ENCODE measurements at regions not wholly inside any gene's neighbourhood (a gene's known extent, or its start where the extent isn't known, plus 50 kb on each side); places are given as distances from the start of the nearest gene placed in this dataset.

DNA sequence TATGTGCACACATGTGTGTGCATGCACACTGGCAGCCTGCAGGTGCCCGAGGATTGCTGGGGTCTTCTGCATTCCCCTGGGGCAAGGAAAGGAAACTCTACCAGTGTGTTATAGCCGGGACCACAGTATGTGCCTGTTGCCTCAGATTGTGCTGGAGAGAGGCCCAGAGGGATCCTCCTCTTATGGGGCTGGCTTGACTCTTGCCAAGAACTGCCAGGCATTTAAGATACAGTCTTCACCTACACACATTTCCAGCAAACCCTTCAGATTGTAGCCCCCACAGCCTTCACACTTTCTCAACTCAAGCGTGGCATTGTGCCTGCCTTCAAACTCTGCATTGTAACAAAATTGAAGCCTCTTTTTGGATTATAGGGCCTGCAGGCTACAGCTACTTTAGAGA is 176.7 kb upstream of the DYRK2 start:
- no peak for DNase-seq (ENCODE audit: low read depth)
- no peak for TF ChIP-seq CTCF (conservative IDR thresholded peaks at IDR 0.05; ENCODE audit: low read length)
- H3K4me3 ChIP-seq (ENCODE audit: low read length): no peak overlapping the region

GRCh38 chr12:67472539-67472938 is 176.0 kb upstream of the DYRK2 start:
- H3K4me3 ChIP-seq (ENCODE audit: low read length): no peak overlapping the region
- TF ChIP-seq CTCF (conservative IDR thresholded peaks at IDR 0.05; ENCODE audit: low read length): no peak
- DNase-seq (ENCODE audit: low read depth): peak; percentile 10

DNA sequence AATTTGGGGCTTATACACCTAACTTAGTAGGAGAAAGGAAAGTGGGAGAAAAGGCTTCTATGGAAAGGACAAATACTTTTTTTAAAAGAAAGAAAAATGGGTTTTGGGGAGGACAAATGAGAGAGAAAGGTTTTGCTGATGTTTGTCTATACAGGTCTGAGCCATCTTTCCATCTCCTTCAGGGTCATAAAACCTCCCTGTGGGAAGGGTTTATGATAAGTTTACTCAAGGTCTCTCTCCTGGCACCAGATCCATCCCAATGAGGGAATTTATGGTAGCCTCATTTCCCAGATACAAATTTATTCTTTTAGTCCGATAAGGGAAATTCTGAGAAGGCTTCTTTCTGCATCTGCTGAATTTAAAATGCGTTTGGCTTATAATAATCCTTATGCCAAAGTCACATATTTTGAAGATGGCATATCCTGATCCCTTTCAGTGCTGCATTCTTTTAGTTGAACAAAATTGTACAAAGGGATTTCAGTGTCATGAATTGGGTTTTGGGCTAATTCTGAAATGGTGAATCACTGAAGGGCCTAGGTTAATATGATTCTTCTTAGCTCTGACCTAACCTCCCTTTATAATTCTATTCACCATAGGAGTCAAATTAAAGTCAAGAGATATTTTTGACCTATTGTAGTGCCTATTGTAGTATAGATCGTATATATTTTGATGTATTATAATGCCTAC is 173.5 kb upstream of the DYRK2 start:
- peak; percentile 44 for DNase-seq (ENCODE audit: low read depth)
- TF ChIP-seq CTCF (conservative IDR thresholded peaks at IDR 0.05; ENCODE audit: low read length): no peak
- H3K4me3 ChIP-seq (ENCODE audit: low read length): no peak overlapping the region

DNA sequence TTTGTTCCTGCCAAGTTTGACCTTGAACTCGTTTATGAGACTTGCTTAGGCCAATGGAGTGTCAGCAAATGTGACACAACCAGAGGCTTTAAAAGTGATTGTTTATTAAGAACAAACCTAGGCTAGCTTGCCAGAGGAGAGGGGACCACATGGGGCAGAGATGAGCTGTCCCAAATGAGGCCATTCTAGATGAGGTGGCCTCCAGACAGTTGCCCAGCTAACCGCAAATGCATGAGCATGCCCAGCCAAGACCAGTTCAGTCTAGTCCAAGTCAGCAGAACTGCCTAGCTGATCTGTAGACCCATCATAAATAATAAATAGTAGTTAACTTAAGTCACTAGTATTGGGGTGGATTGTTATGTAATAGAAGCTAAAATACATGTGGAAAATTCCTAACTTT is 172.8 kb upstream of the DYRK2 start:
- DNase-seq (ENCODE audit: low read depth): peak; percentile 49
- TF ChIP-seq CTCF (conservative IDR thresholded peaks at IDR 0.05; ENCODE audit: low read length): no peak
- H3K4me3 ChIP-seq (ENCODE audit: low read length): no peak overlapping the region

- H3K4me3 ChIP-seq (ENCODE audit: low read length): no peak overlapping the region
- no peak for TF ChIP-seq CTCF (conservative IDR thresholded peaks at IDR 0.05; ENCODE audit: low read length)
- DNase-seq (ENCODE audit: low read depth): no peak
Measured at GRCh38 chr12:67477681-67478265, 170.8 kb upstream of the DYRK2 start.

GRCh38 chr12:67482751-67483661 is 165.5 kb upstream of the DYRK2 start:
- no peak overlapping the region for H3K4me3 ChIP-seq (ENCODE audit: low read length)
- peak; percentile 82 for DNase-seq (ENCODE audit: low read depth)
- no peak for TF ChIP-seq CTCF (conservative IDR thresholded peaks at IDR 0.05; ENCODE audit: low read length)

Data from AG10803 (cell line).